HCT116 (cell line): ENCODE measurements at regions not wholly inside any gene's neighbourhood (a gene's known extent, or its start where the extent isn't known, plus 50 kb on each side); places are given as distances from the start of the nearest gene placed in this dataset.

ENCODE experiments used
- CEBPB ChIP-seq: IDR thresholded peaks from 2 replicates; pipeline ENCODE4 v1.6.1; 2012; ENCODE audit warnings: low read depth
- CTCF ChIP-seq, 3 experiments: fragments of 200-600 bp in 1 of 3; sonication (generic) in 1 of 3; IDR thresholded peaks in 2 of 3; conservative IDR thresholded peaks in 1 of 3; 2 replicates each; pipeline ENCODE4 v1.5.1; 2012 to 2017; ENCODE audit warnings: low read depth in 2 of 3, low read length in 2 of 3, antibody characterized with exemption in 1 of 3, borderline replicate concordance in 1 of 3, control low read depth in 1 of 3, mild to moderate bottlenecking in 1 of 3, mixed read lengths in 1 of 3, mixed run types in 1 of 3, moderate library complexity in 1 of 3; ENCODE audit not compliant: insufficient read depth in 1 of 3
- EZH2 ChIP-seq: fragments of 200-600 bp; sonication (generic); IDR thresholded peaks from 2 replicates; pipeline ENCODE4 v1.6.1; 2017; ENCODE audit warnings: antibody characterized with exemption, mixed run types
- EZH2phosphoT487 ChIP-seq: fragments of 200-600 bp; IDR thresholded peaks from 2 replicates; pipeline ENCODE4 v1.6.1; 2018; ENCODE audit warnings: antibody characterized with exemption, borderline replicate concordance
- POLR2A ChIP-seq: IDR thresholded peaks from 2 replicates; pipeline ENCODE4 v1.7.0; 2011; ENCODE audit warnings: borderline replicate concordance; ENCODE audit not compliant: insufficient read depth, insufficient read length; ENCODE audit errors: extremely low read depth
- RAD21 ChIP-seq: IDR thresholded peaks from 2 replicates; pipeline ENCODE4 v1.6.1; 2012; ENCODE audit warnings: low read depth, mild to moderate bottlenecking
- REST ChIP-seq: IDR thresholded peaks from 2 replicates; pipeline ENCODE4 v1.6.1; 2012; ENCODE audit warnings: low read depth
- SP1 ChIP-seq: IDR thresholded peaks from 2 replicates; pipeline ENCODE4 v1.6.1; 2012; ENCODE audit warnings: low read depth
- TCF7L2 ChIP-seq: IDR thresholded peaks from 2 replicates; pipeline ENCODE4 v1.7.0; 2011; ENCODE audit warnings: borderline replicate concordance, inconsistent platforms; ENCODE audit not compliant: insufficient read depth, insufficient read length; ENCODE audit errors: extremely low read depth
- YY1 ChIP-seq: IDR thresholded peaks from 2 replicates; pipeline ENCODE4 v1.6.1; 2011; ENCODE audit warnings: low read length, low read depth, moderate library complexity, mild to moderate bottlenecking; ENCODE audit not compliant: insufficient replicate concordance; ENCODE audit errors: extremely low read depth

- TF ChIP-seq POLR2A, result no peak
- no peak for TF ChIP-seq EZH2phosphoT487
- no peak for TF ChIP-seq CEBPB
- no peak for TF ChIP-seq CTCF (IDR thresholded peaks at IDR 0.05 in 2 of 3, conservative IDR thresholded peaks at IDR 0.05 in 1 of 3; ENCODE audit: borderline replicate concordance in 1 of 3, insufficient read depth in 1 of 3, low read depth in 2 of 3, low read length in 2 of 3)
- TF ChIP-seq SP1, result no peak
- TF ChIP-seq REST, result no peak
- TF ChIP-seq TCF7L2, result no peak
- TF ChIP-seq RAD21, result no peak
- TF ChIP-seq YY1, result no peak
- no peak for TF ChIP-seq EZH2
These were observed 359.4 kb upstream of the ARRDC3 start for GRCh38 chr5:91742550-91742949.
